Suppressor macrophage treated with lipopolysaccharide for 1 hour (primary cell): ENCODE measurements at regions not wholly inside any gene's neighbourhood (a gene's known extent, or its start where the extent isn't known, plus 50 kb on each side); places are given as distances from the start of the nearest gene placed in this dataset.
A peak's percentile ranks its signal among the peaks of the same experiment; 100 is the strongest.
"Not testable (repeated sequence)": the region's sequence is repeated elsewhere in the genome, so short reads cannot be mapped to it uniquely, and the experiment has no call there.

Source experiments
- DNase-seq, 3 donors: peaks; one replicate each; pipeline ENCODE4 v3.0.0-alpha.2; 2020 to 2022

DNA sequence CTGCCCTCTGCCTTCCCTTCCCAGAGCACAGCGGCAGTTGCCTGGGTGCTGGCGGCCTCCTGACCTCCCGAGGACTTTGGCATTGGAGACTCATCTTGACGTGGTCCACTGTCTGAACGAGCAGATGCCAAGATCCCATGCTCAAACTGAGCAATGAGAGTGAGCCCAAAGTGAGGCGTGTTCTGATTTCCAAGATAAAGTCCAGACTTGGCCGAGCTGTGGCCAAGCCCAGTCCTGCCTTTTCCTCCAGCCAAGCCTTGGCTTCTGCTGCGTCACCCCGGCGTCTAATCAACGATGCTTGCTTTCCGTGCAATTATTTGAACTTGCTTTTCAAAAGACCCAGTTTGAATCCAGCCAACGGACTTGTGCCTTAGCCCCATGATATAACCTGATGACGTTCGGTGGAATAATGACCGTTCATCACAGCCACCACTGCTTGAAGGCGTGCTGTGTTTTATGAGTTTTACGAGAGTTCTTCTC is 179.2 kb downstream of the IRF8 start:
- DNase-seq = no peak

DNA sequence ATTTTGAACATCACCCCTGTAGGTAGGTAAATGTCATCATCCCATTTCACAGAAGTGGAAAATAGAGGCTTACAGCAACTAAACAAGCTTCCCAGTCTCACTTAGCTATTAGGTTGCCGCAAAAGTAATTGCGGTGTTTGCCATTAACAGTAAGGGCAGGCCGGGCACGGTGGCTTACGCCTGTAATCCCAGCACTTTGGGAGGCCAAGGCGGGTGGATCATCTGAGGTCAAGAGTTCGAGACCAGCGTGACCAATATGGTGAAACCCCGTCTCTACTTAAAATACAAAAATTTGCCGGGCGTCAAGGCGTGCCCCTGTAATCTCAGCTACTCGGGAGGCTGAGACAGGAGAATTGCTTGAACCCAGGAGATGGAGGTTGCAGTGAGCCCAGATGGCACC is 179.7 kb downstream of the IRF8 start:
- not testable (repeated sequence) for DNase-seq

DNA sequence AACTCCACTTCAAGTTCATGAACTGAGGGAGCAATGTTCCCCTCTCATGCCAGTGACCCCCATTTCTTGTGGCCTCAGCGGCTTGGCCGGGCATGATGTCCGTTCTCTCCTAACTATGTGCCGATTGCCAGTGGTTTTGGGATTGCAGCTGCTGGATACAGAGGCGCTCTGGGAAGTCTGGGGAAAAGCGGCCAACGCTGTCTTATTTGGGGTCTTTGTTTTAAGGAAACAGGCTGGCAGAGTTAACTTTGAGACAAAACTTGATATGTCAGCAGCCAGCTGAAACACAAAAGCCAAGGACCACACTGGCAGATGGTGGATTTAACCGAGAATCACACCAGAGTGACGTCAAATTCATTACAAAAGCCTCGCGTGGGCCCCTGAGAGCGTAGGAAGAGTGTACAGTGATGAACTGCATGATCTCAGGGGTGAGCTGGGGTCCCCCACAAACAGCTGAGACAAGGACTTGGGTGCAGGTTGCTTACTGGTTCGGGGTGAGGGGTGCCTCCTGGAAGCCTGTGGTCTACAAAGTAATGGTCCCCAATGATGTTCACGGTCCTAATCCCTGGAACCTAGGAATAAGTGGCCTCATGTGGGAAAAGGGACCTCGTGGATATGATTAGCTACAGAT is 180.4 kb downstream of the IRF8 start:
- no peak for DNase-seq

DNA sequence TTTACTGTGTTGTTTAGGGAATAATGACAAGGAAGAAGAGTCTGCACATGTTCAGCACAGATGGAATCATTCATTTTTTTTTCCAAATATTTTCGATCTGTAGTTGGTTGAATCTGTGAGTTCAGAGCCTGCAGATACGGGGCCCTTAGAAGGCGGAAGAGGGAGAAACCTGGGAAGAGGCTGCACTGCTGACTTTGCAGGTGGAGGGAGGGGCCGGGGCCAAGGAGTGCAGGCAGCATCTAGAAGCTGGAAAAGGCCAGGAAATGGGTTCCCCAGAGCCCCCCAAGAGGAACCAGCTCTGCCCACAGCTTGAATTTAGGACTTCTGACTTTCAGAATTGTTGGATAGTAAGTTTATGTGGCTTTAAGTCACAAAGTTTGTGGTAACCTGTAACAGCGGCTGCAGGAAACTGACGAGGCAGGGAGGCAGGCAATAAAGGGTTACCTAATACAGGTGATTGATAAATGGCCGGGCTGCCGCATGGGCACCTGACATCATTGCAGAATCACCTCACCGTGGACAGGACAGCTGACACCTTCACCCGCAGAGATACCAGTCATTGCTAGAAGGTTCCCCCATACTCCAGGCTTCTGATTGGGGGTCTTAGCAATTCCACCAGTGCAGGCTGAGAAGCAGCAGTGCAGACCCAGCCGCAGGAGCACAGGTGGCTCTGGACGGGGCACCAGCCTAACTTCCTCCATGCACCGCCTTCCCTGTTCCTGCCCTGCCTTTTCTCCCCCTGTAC is 181.3 kb downstream of the IRF8 start:
- DNase-seq = no peak

DNA sequence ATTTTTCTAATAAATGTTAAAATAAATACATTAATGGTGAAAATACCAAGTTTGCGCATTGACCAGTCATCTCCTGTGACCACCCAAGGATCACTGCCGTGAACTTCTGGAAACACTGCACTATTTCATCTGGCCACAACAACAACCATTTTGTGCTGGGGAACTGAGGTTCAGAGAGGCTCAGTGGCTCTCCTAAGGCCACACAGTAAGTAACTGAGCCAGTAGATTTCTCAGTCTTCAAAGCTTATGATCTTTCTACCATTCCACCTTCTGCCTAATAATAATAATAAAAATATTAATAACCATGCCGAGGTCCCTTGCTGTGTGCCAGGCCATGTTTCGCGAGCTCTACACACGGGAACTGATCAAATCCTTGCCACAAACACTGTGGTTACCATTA is 182.0 kb downstream of the IRF8 start:
- no peak for DNase-seq

DNA sequence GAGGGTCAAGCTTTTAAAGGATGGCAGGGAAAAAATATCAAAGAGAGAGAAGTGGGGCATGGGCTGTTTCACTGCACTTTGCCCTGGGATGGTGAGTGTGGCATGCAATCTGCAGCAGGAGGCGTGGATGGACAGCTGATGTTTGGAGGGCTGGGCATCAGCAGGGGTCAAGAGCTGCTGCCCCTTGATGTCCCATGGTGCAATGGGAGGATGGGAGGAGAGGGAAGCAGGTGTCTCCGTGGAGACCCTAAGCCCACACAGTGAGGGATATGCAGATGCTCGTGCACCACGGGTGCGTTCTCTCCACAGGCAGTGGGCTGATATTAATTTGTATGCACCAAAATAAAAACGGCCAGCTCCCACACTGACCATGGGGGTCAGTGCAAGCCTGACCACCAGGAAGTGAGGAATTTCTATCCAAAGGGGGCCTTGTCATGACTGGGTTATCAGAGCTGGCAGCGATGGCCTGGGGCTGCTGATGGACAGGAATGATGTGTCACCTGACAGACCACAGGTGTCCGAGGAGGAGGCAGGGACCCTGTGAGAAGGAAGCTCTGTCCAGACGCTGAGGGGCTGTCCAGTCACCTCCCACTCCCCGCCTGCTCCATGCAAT is 183.6 kb downstream of the IRF8 start:
- DNase-seq = no peak

DNA sequence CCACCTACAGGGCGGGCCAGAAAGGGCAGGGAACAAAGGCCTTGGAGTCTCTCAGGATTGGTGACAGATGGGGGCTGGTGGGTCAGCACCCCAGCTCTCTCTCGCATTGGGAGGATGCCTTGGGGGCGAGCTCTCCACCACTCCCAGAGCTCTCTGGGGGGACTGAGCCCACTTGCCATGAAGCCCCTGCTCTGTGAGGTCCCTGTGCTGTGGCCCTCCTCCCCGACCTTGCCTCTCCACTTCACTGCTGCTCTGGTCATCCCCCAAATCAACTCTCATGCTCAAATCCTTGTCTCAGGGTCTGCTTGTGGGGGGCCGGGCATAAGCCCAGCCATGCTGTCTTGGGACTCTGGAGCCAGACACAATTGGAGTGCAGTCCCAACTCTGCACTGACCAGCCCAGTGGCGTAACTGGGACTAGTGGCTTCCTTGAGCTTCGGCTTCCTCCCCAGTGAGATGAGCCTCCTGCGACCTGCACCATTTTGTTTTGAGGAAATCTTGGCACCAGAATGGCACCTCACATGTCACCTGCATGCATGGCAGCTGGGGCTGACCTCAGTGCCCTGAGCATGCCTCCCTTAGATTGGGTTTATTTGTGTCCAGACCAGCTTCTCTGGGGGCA is 184.5 kb downstream of the IRF8 start:
- DNase-seq = no peak

DNA sequence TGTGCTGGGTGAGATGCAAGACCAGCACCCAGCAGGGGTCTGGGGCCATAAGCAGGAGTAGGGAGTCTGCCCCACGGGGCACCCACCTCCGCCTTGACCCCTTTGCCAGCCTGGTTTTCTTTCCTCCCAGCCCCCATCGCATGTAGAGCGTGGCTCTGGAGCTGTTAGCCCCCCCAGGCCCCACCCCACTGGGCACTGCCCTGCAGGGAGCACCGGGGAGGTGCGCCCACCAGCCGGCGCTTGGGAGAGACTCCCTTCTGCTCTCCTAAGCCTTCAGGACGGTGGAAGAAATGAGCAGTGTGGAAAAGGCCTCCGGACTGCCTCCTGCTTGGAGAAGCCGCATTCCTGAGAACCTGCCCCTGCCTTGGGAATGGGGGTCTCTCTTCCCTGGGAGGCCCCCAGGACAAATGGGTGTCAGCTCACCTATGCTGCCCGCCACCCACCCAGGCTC is 186.2 kb downstream of the IRF8 start:
- DNase-seq = no peak

DNA sequence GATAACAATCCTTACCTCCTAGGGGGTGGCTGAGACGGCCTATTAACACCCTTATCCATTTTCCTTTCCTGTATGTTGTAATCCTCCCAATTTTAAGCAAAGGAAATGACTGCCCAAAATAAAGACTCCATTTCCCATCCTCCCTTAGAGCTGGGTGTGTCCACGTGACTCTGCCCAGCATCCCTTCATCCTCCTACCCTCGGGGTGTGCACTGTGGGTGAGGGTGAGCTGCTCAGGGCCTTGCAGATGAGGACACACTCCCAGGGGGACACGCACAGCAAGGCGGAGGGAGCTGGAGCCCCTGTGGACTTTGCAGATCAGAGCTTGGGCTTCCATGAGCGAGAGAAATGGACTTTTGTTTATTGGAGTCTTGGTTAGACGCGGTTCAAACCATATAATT is 186.8 kb downstream of the IRF8 start:
- DNase-seq = no peak

DNA sequence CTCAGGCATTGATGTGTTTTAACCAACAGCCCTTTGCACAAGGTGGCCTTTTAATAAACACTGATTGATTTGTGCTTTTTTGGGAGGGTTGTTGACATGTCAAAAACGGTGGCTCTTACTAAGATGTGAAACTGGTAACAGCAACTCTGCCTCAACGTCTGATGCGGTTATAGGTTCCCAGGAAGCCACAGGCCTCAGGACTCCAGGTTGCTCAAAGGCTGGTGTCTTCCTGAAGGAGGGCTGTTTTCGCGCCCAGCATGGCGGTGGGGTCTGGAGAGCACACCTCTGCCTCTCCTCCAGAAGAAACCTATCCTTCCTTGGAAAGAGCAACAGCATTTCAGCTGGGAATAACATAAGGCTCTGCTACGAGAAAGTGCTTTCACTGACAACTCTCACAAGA is 187.5 kb downstream of the IRF8 start:
- DNase-seq = no peak

DNA sequence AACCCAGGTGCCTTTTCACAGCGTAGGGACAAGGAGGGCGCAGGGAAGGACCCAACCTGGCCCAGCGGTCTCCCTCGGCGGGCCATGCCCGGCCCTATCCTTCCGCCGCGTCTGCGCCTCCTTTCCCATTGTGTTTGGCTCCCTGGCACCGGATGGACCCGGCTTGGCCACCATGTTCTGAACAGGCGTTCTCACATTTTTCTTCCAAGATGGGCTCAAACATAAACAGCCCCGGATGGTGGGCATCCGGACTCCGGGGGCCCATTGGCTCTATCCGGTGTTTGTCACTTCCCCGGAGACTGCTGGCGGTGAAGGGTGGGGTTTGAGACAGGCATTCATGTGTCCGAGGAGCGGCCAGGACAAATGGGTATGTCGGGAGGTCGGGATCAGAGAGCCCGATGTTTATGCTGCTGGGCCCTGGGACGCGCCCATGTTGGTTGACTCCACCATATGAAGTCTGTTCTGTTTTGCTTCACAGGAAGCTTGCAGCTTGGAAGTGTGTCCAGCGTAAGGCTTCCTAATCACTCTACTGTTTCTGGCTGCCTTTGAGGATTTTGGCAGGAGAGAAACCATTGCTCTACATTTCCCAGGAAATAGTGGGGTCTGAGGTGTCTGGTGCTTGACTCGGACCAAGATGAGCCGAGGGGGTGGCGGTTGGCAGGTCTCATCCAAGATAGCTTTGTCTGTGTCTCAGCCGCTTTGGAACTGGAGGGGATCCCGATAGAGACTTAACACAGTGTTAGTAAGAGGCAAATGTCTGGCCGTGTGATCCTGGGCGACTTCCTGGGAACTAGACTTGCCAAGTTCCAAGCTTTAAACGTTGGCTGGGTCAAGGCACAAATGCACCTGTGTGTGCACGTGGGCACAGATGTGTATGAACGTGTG is 188.3 kb downstream of the IRF8 start:
- no peak for DNase-seq

DNA sequence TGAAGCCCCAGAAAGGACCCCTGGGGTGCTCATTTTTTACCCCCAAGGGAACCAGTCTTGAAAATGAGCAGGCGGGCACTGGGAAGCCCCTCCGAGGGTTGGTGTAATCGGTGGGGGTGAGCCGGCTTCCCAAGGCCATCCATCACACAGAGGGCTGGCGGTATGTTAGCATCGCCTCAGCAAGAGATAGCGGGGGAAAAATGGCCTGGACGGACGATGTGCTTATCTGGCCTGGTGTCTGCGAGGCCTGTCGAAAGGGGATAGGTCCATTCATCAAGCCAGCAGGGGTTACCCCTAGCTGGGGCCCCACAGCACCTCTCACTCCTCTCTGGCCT is 188.9 kb downstream of the IRF8 start:
- no peak for DNase-seq

DNA sequence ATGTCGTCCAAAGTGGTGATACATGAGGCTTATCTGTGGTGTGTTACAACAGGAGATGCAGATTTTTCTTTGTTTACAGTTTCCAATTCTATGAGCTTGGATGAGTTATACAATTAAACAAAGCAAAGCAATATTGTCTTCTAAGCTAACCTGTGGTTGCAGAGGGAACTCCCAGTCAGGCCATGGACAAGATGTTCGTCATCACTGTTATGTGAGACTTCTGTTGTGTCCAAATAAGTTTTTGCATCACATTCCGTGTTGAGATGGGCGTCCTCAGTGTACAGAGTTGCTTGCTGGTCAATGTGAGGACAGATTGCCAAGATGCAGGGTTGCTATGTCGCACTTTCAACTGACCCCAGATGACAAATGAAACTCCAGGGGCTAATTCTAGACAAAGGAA is 189.3 kb downstream of the IRF8 start:
- DNase-seq = no peak

DNA sequence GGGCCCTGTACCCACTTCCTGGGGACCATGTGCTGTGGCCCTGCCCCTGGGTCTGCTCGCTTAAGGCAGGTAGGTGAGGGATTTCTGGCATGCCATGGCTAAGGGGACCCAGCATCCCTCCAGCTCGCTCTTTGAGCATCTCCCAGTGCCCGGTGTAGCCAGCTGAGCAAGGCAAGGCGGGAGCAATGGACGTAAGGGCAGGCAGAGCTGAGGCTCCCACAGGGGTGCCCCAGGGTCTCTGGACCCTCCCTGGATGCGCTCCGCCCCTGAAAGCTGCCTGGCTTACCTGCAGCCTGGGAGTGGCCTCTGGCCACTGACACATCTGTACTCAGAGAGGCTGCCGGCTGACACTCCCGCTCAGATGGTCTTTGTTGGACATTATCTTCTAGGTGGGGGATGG is 189.9 kb downstream of the IRF8 start:
- no peak for DNase-seq

DNA sequence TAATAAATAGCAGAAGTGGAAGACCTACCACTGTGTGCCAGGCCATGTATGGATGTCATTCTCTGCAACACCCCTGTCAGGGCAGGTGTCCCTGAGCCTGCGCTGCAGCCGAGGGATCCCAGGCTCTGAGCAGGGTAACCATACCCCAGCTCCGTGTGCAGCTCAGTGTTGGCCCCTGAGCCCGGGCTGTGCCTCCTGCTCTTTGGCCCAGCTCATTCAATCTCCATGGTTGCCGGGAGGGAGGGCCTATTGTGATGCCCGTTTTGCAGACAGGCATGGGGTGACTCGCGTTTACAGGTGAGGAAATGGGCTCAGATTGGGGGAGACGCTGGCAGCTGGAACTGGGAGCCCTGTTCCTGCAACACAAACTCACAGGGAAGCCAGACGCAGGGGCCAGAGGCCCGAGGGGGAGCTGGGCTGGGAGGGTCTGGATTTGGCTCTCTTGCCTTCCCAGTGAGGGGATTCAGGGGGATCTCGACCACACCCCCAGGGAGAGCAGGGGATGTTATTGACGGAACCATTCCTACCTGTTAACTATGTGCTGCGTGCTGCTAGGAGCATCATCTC is 190.5 kb downstream of the IRF8 start:
- DNase-seq = no peak

DNA sequence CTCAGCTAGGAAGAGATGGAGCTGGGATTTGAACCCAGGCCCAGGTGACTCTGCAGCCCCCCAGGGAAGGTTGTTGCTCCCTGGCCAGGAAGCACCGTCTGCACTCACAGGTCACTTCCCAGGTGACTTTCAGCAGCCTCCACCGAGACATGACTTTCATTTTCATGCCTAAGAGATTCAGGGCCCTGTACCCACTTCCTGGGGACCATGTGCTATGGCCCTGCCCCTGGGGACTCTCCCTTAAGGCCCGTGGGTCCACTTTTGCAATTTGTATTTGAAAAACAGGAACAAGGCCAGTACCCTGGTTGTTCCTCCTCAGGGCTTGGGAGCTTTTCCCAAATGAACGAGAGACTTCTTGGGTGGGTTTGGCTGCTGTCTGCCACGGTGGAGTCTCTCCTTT is 191.0 kb downstream of the IRF8 start:
- DNase-seq = peak; percentile 62 to 80 (median 70)

DNA sequence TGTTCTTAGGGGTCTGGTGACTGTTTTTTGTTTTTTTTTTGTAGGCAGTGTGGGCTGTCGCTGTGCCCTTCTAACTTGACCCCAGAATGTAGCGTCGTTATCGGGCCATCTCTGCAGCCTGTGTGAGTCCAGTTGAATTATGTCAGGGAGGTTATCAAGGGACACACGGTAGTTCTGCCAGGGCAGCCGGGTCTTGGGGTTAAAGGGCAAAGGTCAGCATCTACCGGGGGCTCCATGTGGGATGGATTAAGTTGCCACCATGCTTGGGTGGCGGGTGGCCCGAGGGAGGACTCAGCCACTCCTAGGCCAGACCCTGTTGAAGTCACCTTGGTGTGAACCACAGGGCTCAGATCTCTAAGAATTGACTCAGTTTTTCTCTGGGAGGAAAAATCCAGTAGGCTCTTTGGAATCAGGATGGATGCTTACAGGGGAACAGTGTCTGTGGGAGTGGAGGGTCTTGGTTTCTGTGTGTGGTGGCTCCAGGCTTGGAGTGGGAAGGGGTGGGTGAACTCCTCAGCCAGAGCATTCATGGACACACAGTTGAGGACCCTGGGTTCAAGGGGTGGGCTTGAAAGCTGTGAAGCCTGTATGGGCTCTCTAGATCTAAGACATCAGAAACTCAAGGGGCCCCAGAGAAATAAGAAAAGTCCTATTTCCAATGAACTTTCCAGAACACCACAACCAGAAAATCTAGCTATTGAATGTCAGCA is 191.7 kb downstream of the IRF8 start:
- DNase-seq = no peak

DNA sequence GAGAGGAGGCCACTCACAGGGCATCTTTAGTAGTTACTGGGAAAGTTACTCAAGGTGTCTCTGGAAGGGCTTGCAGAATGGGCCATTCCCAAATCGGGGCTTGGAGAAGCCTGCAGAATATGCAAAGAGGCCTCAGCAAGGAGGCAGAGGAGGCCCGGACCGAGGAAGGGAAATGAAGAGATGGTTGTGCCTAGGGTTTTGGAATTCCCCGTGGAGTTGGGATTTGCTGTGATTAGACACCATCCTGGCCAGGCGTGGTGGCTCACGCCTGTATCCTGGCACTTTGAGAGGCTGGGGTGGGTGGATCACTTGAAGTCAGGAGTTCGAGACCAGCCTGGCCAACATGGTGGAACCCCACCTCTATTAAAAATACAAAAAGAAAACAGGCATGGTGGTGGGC is 193.0 kb downstream of the IRF8 start:
- no peak for DNase-seq

DNA sequence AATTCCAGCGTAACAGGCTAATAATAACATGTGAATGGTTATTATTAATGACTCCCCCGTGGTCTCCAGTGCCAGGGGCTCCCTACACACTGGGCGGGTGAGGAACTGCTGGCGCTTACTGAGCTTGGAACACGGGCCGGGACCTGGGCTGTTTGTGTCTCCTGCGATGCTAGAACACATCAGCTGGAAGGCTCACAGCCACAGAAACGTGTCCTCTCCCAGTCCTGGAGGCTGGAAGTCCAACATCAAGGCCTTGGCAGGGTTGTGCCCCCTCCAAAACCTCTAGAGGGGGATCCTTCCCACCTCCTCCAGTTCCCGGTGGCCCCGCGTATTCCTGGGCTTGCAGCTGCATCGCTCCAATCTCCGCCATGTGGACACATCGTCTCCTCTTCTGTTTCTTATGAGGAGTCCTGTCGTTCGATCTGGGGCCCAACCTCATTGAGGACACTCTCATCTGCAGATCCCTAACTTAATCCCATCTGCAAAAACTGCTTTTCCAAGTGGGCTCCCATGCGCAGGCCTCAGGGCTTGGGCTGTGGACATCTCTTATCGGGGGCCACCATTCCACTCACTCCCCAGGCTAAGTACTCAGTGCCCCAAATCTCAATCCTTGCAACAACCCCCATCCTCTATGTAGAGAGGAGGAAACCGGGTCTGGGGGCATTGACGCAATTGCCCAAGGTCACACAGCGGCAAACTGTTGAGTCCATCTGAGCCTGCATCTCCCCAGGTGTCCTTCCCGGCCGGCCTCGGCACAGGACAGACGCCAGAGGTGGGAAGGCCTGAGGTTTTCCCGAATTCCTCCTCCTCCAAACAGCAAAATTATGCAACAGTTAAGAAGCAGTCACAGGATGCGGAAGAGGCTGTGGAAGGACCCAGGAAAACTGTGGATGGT is 193.9 kb downstream of the IRF8 start:
- no peak for DNase-seq
